IMR-90 (cell line): ENCODE measurements at regions not wholly inside any gene's neighbourhood (a gene's known extent, or its start where the extent isn't known, plus 50 kb on each side); places are given as distances from the start of the nearest gene placed in this dataset.

Experiments
- ATAC-seq: fragments of 200-7000 bp; cut with Tn5 transposase; 2 replicates; pipeline ENCODE4 v1.9.1; 2020; ENCODE audit warnings: low read depth, mild to moderate bottlenecking, moderate library complexity
- BruUV-seq: library from RNA; stranded (reverse); fragments of 400-500 nt; replicated peaks from 2 replicates; lab custom pipeline; 2021; lab: Mats Ljungman, UMichigan
- CTCF ChIA-PET: fragments of 300-600 bp; formaldehyde crosslinking; extraction: SDS; loops from one replicate; lab custom pipeline; 2021; ENCODE audit warnings: antibody characterized with exemption; lab: Yijun Ruan, JAX
- POLR2A ChIA-PET: fragments of 300-600 bp; sonication (Branson Sonifier 250); formaldehyde crosslinking; loops from one replicate; lab custom pipeline; 2022; ENCODE audit warnings: antibody characterized with exemption; ENCODE audit not compliant: unreplicated experiment; lab: Charles Lee
- DNase-seq: peaks from one replicate; pipeline ENCODE4 v3.0.0; 2013
- H2AFZ ChIP-seq: replicated peaks from 2 replicates; pipeline ENCODE3; 2013; ENCODE audit warnings: low read length, mild to moderate bottlenecking; ENCODE audit not compliant: poor library complexity
- H2AK5ac ChIP-seq: 2 replicates; pipeline ENCODE4 v1.6.1; 2013; ENCODE audit warnings: low read depth, low read length, inconsistent platforms
- H2AK9ac ChIP-seq: replicated peaks from 2 replicates; pipeline ENCODE3; 2013; ENCODE audit warnings: mild to moderate bottlenecking, low read depth, low read length, moderate library complexity; ENCODE audit not compliant: poor library complexity
- H2BK120ac ChIP-seq: 2 replicates; pipeline ENCODE4 v1.6.1; 2013; ENCODE audit warnings: low read depth, low read length, inconsistent platforms
- H2BK15ac ChIP-seq: 3 replicates; pipeline ENCODE4 v1.6.1; 2013; ENCODE audit warnings: low read depth, low read length, inconsistent platforms
- H2BK20ac ChIP-seq: 2 replicates; pipeline ENCODE4 v1.6.1; 2013; ENCODE audit warnings: low read depth, mild to moderate bottlenecking, inconsistent platforms, low read length, moderate library complexity
- H2BK5ac ChIP-seq: 2 replicates; pipeline ENCODE4 v1.6.1; 2013; ENCODE audit warnings: mild to moderate bottlenecking, low read depth, low read length, inconsistent platforms; ENCODE audit not compliant: poor library complexity, severe bottlenecking
- H3K14ac ChIP-seq: replicated peaks from 2 replicates; pipeline ENCODE4 v1.6.1; 2013; ENCODE audit warnings: low read depth, low read length, inconsistent platforms
- H3K18ac ChIP-seq: 2 replicates; pipeline ENCODE4 v1.6.1; 2013; ENCODE audit warnings: low read depth, low read length, control low read depth
- H3K23ac ChIP-seq: 2 replicates; pipeline ENCODE4 v1.6.1; 2013; ENCODE audit warnings: low read depth, low read length, inconsistent platforms
- H3K27ac ChIP-seq: 2 replicates; pipeline ENCODE4 v1.5.1; 2013; ENCODE audit warnings: mild to moderate bottlenecking, control low read depth, low read length; ENCODE audit not compliant: insufficient read depth
- H3K27me3 ChIP-seq: 2 replicates; pipeline ENCODE4 v1.6.1; 2013; ENCODE audit warnings: low read length; ENCODE audit not compliant: control insufficient read depth, insufficient read depth
- H3K36me3 ChIP-seq: 2 replicates; pipeline ENCODE4 v1.6.1; 2013; ENCODE audit warnings: low read length, mixed read lengths; ENCODE audit not compliant: control insufficient read depth, insufficient read depth
- H3K4ac ChIP-seq: 2 replicates; pipeline ENCODE4 v1.6.1; 2013; ENCODE audit warnings: low read depth, low read length, inconsistent platforms
- H3K4me1 ChIP-seq: 2 replicates; pipeline ENCODE4 v1.6.1; 2013; ENCODE audit warnings: low read length, mixed read lengths; ENCODE audit not compliant: control insufficient read depth, insufficient read depth
- H3K4me2 ChIP-seq: 2 replicates; pipeline ENCODE4 v1.6.1; 2013; ENCODE audit warnings: low read depth, mild to moderate bottlenecking, control low read depth, low read length, moderate library complexity
- H3K4me3 ChIP-seq: 2 replicates; pipeline ENCODE4 v1.5.1; 2013; ENCODE audit warnings: low read depth, mild to moderate bottlenecking, control low read depth, low read length, moderate library complexity; ENCODE audit not compliant: insufficient read depth
- H3K56ac ChIP-seq: 2 replicates; pipeline ENCODE4 v1.6.1; 2013; ENCODE audit warnings: low read length, inconsistent platforms; ENCODE audit not compliant: insufficient read depth; ENCODE audit errors: extremely low read depth
- H3K79me1 ChIP-seq, 2 experiments: 2 replicates each; pipeline ENCODE4 v1.6.1; 2013; ENCODE audit warnings: low read length in 2 of 2, inconsistent platforms in 1 of 2, low read depth in 1 of 2
- H3K9ac ChIP-seq: 2 replicates; pipeline ENCODE4 v1.6.1; 2013; ENCODE audit warnings: low read depth, low read length, control low read depth
- H3K9me1 ChIP-seq: 2 replicates; pipeline ENCODE4 v1.6.1; 2013; ENCODE audit warnings: low read length, inconsistent platforms; ENCODE audit not compliant: insufficient read depth
- H3K9me3 ChIP-seq: 2 replicates; pipeline ENCODE4 v1.6.1; 2013; ENCODE audit warnings: low read length; ENCODE audit not compliant: control insufficient read depth, insufficient read depth
- H4K20me1 ChIP-seq: 2 replicates; pipeline ENCODE4 v1.6.1; 2013; ENCODE audit warnings: low read length, inconsistent platforms; ENCODE audit not compliant: insufficient read depth
- H4K5ac ChIP-seq: 2 replicates; pipeline ENCODE4 v1.6.1; 2013; ENCODE audit warnings: mild to moderate bottlenecking, low read depth, low read length, control low read depth
- H4K8ac ChIP-seq, 2 experiments: 2 replicates each; pipeline ENCODE4 v1.6.1; 2013; ENCODE audit warnings: low read depth in 2 of 2, low read length in 2 of 2, control low read depth in 1 of 2, inconsistent platforms in 1 of 2
- H4K91ac ChIP-seq: 2 replicates; pipeline ENCODE4 v1.6.1; 2013; ENCODE audit warnings: low read depth, low read length, inconsistent platforms; ENCODE audit not compliant: insufficient read depth
- BHLHE40 ChIP-seq: fragments of 150-350 bp; IDR thresholded peaks from 2 replicates; pipeline ENCODE4 v1.6.1; 2016; ENCODE audit warnings: mild to moderate bottlenecking, low read depth, low read length
- CEBPB ChIP-seq: IDR thresholded peaks from 2 replicates; pipeline ENCODE4 v1.6.1; 2012; ENCODE audit warnings: low read depth, low read length, improper control_type of control experiment
- CHD1 ChIP-seq: IDR thresholded peaks from 2 replicates; pipeline ENCODE4 v1.6.1; 2012; ENCODE audit warnings: low read depth, low read length, improper control_type of control experiment
- FOS ChIP-seq: fragments of 150-350 bp; IDR thresholded peaks from 2 replicates; pipeline ENCODE4 v1.6.1; 2016; ENCODE audit warnings: low read depth, low read length
- MAFK ChIP-seq: IDR thresholded peaks from 2 replicates; pipeline ENCODE4 v1.6.1; 2012; ENCODE audit warnings: low read depth, low read length, improper control_type of control experiment
- MAZ ChIP-seq: IDR thresholded peaks from 2 replicates; pipeline ENCODE4 v1.6.1; 2012; ENCODE audit warnings: low read depth, mild to moderate bottlenecking, low read length, improper control_type of control experiment, moderate library complexity, borderline replicate concordance
- MXI1 ChIP-seq: IDR thresholded peaks from 2 replicates; pipeline ENCODE4 v1.6.1; 2012; ENCODE audit warnings: low read depth, mild to moderate bottlenecking, low read length, moderate library complexity, borderline replicate concordance
- NFE2L2 ChIP-seq: fragments of 150-350 bp; IDR thresholded peaks from 2 replicates; pipeline ENCODE4 v1.6.1; 2016; ENCODE audit warnings: low read depth, mild to moderate bottlenecking, low read length
- POLR2A ChIP-seq: IDR thresholded peaks from 2 replicates; pipeline ENCODE4 v1.6.1; 2012; ENCODE audit warnings: mild to moderate bottlenecking, low read depth, low read length
- RAD21 ChIP-seq: IDR thresholded peaks from 2 replicates; pipeline ENCODE4 v1.6.1; 2012; ENCODE audit warnings: low read length, improper control_type of control experiment
- RCOR1 ChIP-seq: IDR thresholded peaks from 2 replicates; pipeline ENCODE4 v1.6.1; 2012; ENCODE audit warnings: mild to moderate bottlenecking, low read length, improper control_type of control experiment; ENCODE audit not compliant: insufficient replicate concordance
- RFX5 ChIP-seq: IDR thresholded peaks from 2 replicates; pipeline ENCODE4 v1.8.0; 2012; ENCODE audit warnings: low read depth, mild to moderate bottlenecking, low read length, moderate library complexity
- SMC3 ChIP-seq: fragments of 150-350 bp; IDR thresholded peaks from 2 replicates; pipeline ENCODE4 v1.6.1; 2016; ENCODE audit warnings: low read depth, mild to moderate bottlenecking, antibody characterized with exemption, low read length, moderate library complexity
- WGBS, 2 experiments: methylation state at CpG; one replicate each; pipeline versions ENCODE4 v1.1.5 to v1.1.7; 2013; ENCODE audit warnings: missing lambda C conversion rate in 2 of 2; ENCODE audit not compliant: insufficient read length in 1 of 2; ENCODE audit errors: extremely low coverage in 2 of 2; 5-methylcytosine and 5-hydroxymethylcytosine counted together
- dilution Hi-C: fragments of 300-500 bp; cut with HindIII; formaldehyde crosslinking; loops from one replicate; pipeline ENCODE4 v1.14.3; 2018; ENCODE audit warnings: low sequenced_read_pairs; ENCODE audit not compliant: unreplicated experiment
- in situ Hi-C: fragments of 300-500 bp; cut with MboI; formaldehyde crosslinking; loops from 3 replicates; pipeline ENCODE4 v1.14.3; 2019; ENCODE audit warnings: low sequenced_read_pairs, inconsistent platforms, mixed read lengths
- intact Hi-C: fragments of 100-400 bp; cut with micrococcal nuclease; formaldehyde crosslinking; loops from 2 replicates; pipeline ENCODE4 v1.10.0; 2022
- TF ChIP-seq, protein P1 (sequence below): conservative IDR thresholded peaks from 2 replicates; pipeline ENCODE4 v1.5.1; 2012; ENCODE audit warnings: mild to moderate bottlenecking, low read depth, low read length, improper control_type of control experiment
- TF ChIP-seq, protein P2 (sequence below): fragments of 150-350 bp; IDR thresholded peaks from 2 replicates; pipeline ENCODE4 v1.6.1; 2017; ENCODE audit warnings: mild to moderate bottlenecking, antibody characterized with exemption, low read length, low read depth
- TF ChIP-seq, protein P3 (sequence below): fragments of 150-350 bp; IDR thresholded peaks from 2 replicates; pipeline ENCODE4 v1.6.1; 2016; ENCODE audit warnings: low read depth, mild to moderate bottlenecking, low read length, moderate library complexity, borderline replicate concordance

- ATAC-seq = no peak
- CTCF ChIA-PET = no interaction called here
- H3K27ac ChIP-seq = no peak overlapping the region
- no peaks in the 10 kb centered on the region for H4K20me1 ChIP-seq
- no peak overlapping the region for H3K4me2 ChIP-seq
- no peaks in the 10 kb centered on the region for H3K4me1 ChIP-seq
- H2BK120ac ChIP-seq = no peak overlapping the region
- H3K23ac ChIP-seq = no peak overlapping the region
- H2BK15ac ChIP-seq = no peak overlapping the region
- no peak for TF ChIP-seq RCOR1
- TF ChIP-seq, protein P1, sequence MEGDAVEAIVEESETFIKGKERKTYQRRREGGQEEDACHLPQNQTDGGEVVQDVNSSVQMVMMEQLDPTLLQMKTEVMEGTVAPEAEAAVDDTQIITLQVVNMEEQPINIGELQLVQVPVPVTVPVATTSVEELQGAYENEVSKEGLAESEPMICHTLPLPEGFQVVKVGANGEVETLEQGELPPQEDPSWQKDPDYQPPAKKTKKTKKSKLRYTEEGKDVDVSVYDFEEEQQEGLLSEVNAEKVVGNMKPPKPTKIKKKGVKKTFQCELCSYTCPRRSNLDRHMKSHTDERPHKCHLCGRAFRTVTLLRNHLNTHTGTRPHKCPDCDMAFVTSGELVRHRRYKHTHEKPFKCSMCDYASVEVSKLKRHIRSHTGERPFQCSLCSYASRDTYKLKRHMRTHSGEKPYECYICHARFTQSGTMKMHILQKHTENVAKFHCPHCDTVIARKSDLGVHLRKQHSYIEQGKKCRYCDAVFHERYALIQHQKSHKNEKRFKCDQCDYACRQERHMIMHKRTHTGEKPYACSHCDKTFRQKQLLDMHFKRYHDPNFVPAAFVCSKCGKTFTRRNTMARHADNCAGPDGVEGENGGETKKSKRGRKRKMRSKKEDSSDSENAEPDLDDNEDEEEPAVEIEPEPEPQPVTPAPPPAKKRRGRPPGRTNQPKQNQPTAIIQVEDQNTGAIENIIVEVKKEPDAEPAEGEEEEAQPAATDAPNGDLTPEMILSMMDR = no peak
- TF ChIP-seq MAZ = no peak
- TF ChIP-seq SMC3 = no peak
- no peak for TF ChIP-seq BHLHE40
- TF ChIP-seq MAFK = no peak
- TF ChIP-seq RAD21 = no peak
- TF ChIP-seq CEBPB = no peak
- TF ChIP-seq NFE2L2 = no peak
- TF ChIP-seq CHD1 = no peak
- TF ChIP-seq, protein P2, sequence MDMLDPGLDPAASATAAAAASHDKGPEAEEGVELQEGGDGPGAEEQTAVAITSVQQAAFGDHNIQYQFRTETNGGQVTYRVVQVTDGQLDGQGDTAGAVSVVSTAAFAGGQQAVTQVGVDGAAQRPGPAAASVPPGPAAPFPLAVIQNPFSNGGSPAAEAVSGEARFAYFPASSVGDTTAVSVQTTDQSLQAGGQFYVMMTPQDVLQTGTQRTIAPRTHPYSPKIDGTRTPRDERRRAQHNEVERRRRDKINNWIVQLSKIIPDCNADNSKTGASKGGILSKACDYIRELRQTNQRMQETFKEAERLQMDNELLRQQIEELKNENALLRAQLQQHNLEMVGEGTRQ = no peak
- TF ChIP-seq, protein P3, sequence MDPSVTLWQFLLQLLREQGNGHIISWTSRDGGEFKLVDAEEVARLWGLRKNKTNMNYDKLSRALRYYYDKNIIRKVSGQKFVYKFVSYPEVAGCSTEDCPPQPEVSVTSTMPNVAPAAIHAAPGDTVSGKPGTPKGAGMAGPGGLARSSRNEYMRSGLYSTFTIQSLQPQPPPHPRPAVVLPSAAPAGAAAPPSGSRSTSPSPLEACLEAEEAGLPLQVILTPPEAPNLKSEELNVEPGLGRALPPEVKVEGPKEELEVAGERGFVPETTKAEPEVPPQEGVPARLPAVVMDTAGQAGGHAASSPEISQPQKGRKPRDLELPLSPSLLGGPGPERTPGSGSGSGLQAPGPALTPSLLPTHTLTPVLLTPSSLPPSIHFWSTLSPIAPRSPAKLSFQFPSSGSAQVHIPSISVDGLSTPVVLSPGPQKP = no peak
- TF ChIP-seq MXI1 = no peak
- TF ChIP-seq FOS = no peak
- TF ChIP-seq POLR2A = no peak
- no peak for TF ChIP-seq RFX5
- intact Hi-C loops = no loop called here
- no peaks in the 10 kb centered on the region for H3K27me3 ChIP-seq
- H3K14ac ChIP-seq = no peak overlapping the region
- no peak overlapping the region for H2AFZ ChIP-seq
- H3K9me3 ChIP-seq = no peaks in the 10 kb centered on the region
- no peak overlapping the region for H3K4me3 ChIP-seq
- H3K9ac ChIP-seq = no peak overlapping the region
- no peak overlapping the region for H3K4ac ChIP-seq
- no peak overlapping the region for H2BK5ac ChIP-seq
- no peak overlapping the region for H4K5ac ChIP-seq
- WGBS, 2 experiments = 100% methylated on average over 1 of the region's 4 CpGs; no CpG with 5 or more reads in 1 of the 2 experiments
- dilution Hi-C loops = no loop called here
- H3K18ac ChIP-seq = no peak overlapping the region
- POLR2A ChIA-PET = interaction anchor here (0.6 to 0.7 kb wide), 2 partner anchors 229 to 868 kb away, joined by 9 to 28 read pairs; no protein-coding TSS in a partner anchor
- in situ Hi-C loops = no loop called here
- no peak overlapping the region for H3K56ac ChIP-seq
- no peak overlapping the region for H2AK9ac ChIP-seq
- no peaks in the 10 kb centered on the region for H3K9me1 ChIP-seq
- H2BK20ac ChIP-seq = no peak overlapping the region
- no peak overlapping the region for H4K91ac ChIP-seq
- no peak overlapping the region for H2AK5ac ChIP-seq
- H3K79me1 ChIP-seq = no peaks in the 10 kb centered on the region
- BruUV-seq = no TSS peak
- no peak for DNase-seq
- H3K36me3 ChIP-seq = no peaks in the 10 kb centered on the region
- H4K8ac ChIP-seq = no peak overlapping the region
Measured at GRCh38 chr3:161905520-161906132, 409.0 kb downstream of the OTOL1 start.
